Liver (tissue), 8 donors: ENCODE measurements at regions not wholly inside any gene's neighbourhood (a gene's known extent, or its start where the extent isn't known, plus 50 kb on each side); places are given as distances from the start of the nearest gene placed in this dataset.
"Not testable (repeated sequence)": the region's sequence is repeated elsewhere in the genome, so short reads cannot be mapped to it uniquely, and the experiment has no call there.

Experiments
- DNase-seq: peaks from one replicate; pipeline ENCODE4 v3.0.0-alpha.2; 2017; ENCODE audit warnings: low spot score
- H3K27ac ChIP-seq, 2 donors: one replicate each; pipeline ENCODE4 v1.7.0; 2013; ENCODE audit warnings: inconsistent platforms in 2 of 2, low read length in 2 of 2, control low read depth in 1 of 2, low read depth in 1 of 2, mild to moderate bottlenecking in 1 of 2
- H3K27me3 ChIP-seq, 4 donors: one replicate each; pipeline versions ENCODE4 v1.6.1 to v1.7.0; 2013; ENCODE audit warnings: low read length in 3 of 4, inconsistent platforms in 1 of 4, mild to moderate bottlenecking in 1 of 4, moderate library complexity in 1 of 4; ENCODE audit not compliant: control insufficient read depth in 4 of 4, insufficient read depth in 4 of 4
- H3K36me3 ChIP-seq, 4 donors: one replicate each; pipeline versions ENCODE4 v1.6.1 to v1.7.0; 2013; ENCODE audit warnings: low read length in 3 of 4, mild to moderate bottlenecking in 3 of 4, low read depth in 1 of 4, moderate library complexity in 1 of 4; ENCODE audit not compliant: control insufficient read depth in 4 of 4, insufficient read depth in 3 of 4
- H3K4me1 ChIP-seq, 4 donors: one replicate each; pipeline versions ENCODE4 v1.6.1 to v1.7.0; 2013; ENCODE audit warnings: low read length in 3 of 4, mild to moderate bottlenecking in 3 of 4, moderate library complexity in 1 of 4; ENCODE audit not compliant: control insufficient read depth in 4 of 4, insufficient read depth in 4 of 4
- H3K4me3 ChIP-seq, 3 donors: one replicate each; pipeline versions ENCODE4 v1.6.1 to v1.7.0; 2013; ENCODE audit warnings: low read length in 3 of 3, control low read depth in 1 of 3, low read depth in 1 of 3, mild to moderate bottlenecking in 1 of 3
- H3K9ac ChIP-seq, 2 donors: one replicate each; pipeline ENCODE4 v1.7.0; 2013; ENCODE audit warnings: low read length in 2 of 2, mild to moderate bottlenecking in 2 of 2, moderate library complexity in 2 of 2, control low read depth in 1 of 2, low read depth in 1 of 2
- H3K9me3 ChIP-seq, 4 donors: one replicate each; pipeline versions ENCODE4 v1.6.1 to v1.7.0; 2013; ENCODE audit warnings: low read length in 3 of 4; ENCODE audit not compliant: control insufficient read depth in 4 of 4
- ATF3 ChIP-seq: IDR thresholded peaks from 2 replicates; pipeline ENCODE4 v1.6.1; 2016; ENCODE audit warnings: antibody characterized with exemption
- EGR1 ChIP-seq, 2 donors: IDR thresholded peaks; 2 replicates each; pipeline ENCODE4 v1.6.1; 2016 to 2018; ENCODE audit warnings: antibody characterized with exemption in 2 of 2, low read depth in 2 of 2
- FOXA1 ChIP-seq: IDR thresholded peaks from 2 replicates; pipeline ENCODE4 v1.6.1; 2016; ENCODE audit warnings: antibody characterized with exemption
- GABPA ChIP-seq, 2 donors: IDR thresholded peaks in 1 of 2; conservative IDR thresholded peaks in 1 of 2; 2 replicates each; pipeline ENCODE4 v1.6.1; 2016; ENCODE audit warnings: antibody characterized with exemption in 2 of 2, mild to moderate bottlenecking in 1 of 2, moderate library complexity in 1 of 2
- HNF4A ChIP-seq, 2 donors: conservative IDR thresholded peaks; 2 replicates each; pipeline ENCODE4 v1.6.1; 2016; ENCODE audit warnings: antibody characterized with exemption in 2 of 2, mild to moderate bottlenecking in 2 of 2
- HNF4G ChIP-seq: IDR thresholded peaks from 2 replicates; pipeline ENCODE4 v1.6.1; 2016; ENCODE audit warnings: antibody characterized with exemption
- JUND ChIP-seq, 2 donors: IDR thresholded peaks; 2 replicates each; pipeline ENCODE4 v1.6.1; 2016; ENCODE audit warnings: antibody characterized with exemption in 2 of 2
- NR2F2 ChIP-seq: IDR thresholded peaks from 2 replicates; pipeline ENCODE4 v1.6.1; 2016; ENCODE audit warnings: antibody characterized with exemption
- RAD21 ChIP-seq, 2 donors: IDR thresholded peaks; 2 replicates each; pipeline ENCODE4 v1.6.1; 2016; ENCODE audit warnings: antibody characterized with exemption in 2 of 2, mild to moderate bottlenecking in 2 of 2
- RXRA ChIP-seq, 2 donors: IDR thresholded peaks; 2 replicates each; pipeline ENCODE4 v1.6.1; 2017 to 2018; ENCODE audit warnings: antibody characterized with exemption in 2 of 2, mild to moderate bottlenecking in 1 of 2
- SP1 ChIP-seq: IDR thresholded peaks from 2 replicates; pipeline ENCODE4 v1.6.1; 2018; ENCODE audit warnings: antibody characterized with exemption, mild to moderate bottlenecking
- TAF1 ChIP-seq: conservative IDR thresholded peaks from 2 replicates; pipeline ENCODE4 v1.6.1; 2016; ENCODE audit warnings: antibody characterized with exemption, mild to moderate bottlenecking
- YY1 ChIP-seq: IDR thresholded peaks from 2 replicates; pipeline ENCODE4 v1.6.1; 2016; ENCODE audit warnings: antibody characterized with exemption, mild to moderate bottlenecking
- WGBS: extraction: QIAGEN DNeasy Blood & Tissue Kit; methylation state at CpG from one replicate; pipeline ENCODE4 v1.1.7; 2013; 5-methylcytosine and 5-hydroxymethylcytosine counted together
- TF ChIP-seq, protein P1 (sequence below): IDR thresholded peaks from 2 replicates; pipeline ENCODE4 v1.6.1; 2016; ENCODE audit warnings: antibody characterized with exemption
- TF ChIP-seq, protein P2 (sequence below): fragments of 150-350 bp; IDR thresholded peaks from 2 replicates; pipeline ENCODE4 v1.5.1; 2017; ENCODE audit warnings: improper control_type of control experiment, low read depth, low read length; ENCODE audit not compliant: missing input control
- donor health status: healthy.
- donor health status: healthy.
- donor health status: healthy.
- donor health status: healthy.
- donor health status: healthy.

GRCh38 chr21:19537116-19537515 lies 1133.5 kb upstream of the TMPRSS15 start:
- WGBS: 89% methylated on average over 2 of the region's 2 CpGs

DNA sequence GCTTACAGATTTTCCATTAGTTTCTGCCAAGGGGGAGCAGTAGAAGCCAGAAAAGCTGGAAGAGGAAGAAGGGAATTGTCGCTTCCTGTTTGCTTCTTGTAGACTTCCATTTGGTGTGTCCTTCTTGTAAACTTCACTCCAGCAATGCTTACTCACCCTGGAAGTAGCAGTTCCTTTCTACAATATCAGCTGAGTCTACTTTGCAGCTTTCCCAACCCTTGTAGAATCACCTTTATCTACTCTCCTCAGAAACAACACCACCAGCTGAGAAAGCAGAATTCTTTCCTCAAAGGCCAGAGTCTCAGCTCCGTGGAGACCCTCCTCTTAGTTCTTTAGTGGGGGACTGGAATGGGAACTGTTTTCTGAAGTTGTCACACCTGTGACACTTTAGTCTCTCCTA lies 1136.7 kb upstream of the TMPRSS15 start:
- WGBS: 67% methylated on average over 2 of the region's 2 CpGs
- no peak for DNase-seq
- Histone ChIP-seq H3K9me3 (no peaks in the 10 kb centered on the region), H3K9ac (no peak overlapping the region), H3K4me1 (no peaks in the 10 kb centered on the region), H3K27ac (no peak overlapping the region), H3K27me3 (no peaks in the 10 kb centered on the region), H3K4me3 (no peak overlapping the region), H3K36me3 (no peaks in the 10 kb centered on the region)
- no peak for TF ChIP-seq FOXA1
- TF ChIP-seq NR2F2: no peak
- TF ChIP-seq TAF1: no peak

More at GRCh38 chr21:19537116-19537515, 1133.5 kb upstream of the TMPRSS15 start:
- Histone ChIP-seq H3K4me3 (no peak overlapping the region), H3K9me3 (no peaks in the 10 kb centered on the region), H3K9ac (no peak overlapping the region), H3K36me3 (no peaks in the 10 kb centered on the region), H3K27me3 (no peaks in the 10 kb centered on the region), H3K27ac (no peak overlapping the region), H3K4me1 (no peaks in the 10 kb centered on the region)
- DNase-seq: no peak
- TF ChIP-seq, protein P1, sequence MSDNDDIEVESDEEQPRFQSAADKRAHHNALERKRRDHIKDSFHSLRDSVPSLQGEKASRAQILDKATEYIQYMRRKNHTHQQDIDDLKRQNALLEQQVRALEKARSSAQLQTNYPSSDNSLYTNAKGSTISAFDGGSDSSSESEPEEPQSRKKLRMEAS: no peak
- TF ChIP-seq SP1 (no peak), ATF3 (no peak), HNF4A (conservative IDR thresholded peaks at IDR 0.05) (no peak), RAD21 (IDR thresholded peaks at IDR 0.05) (no peak), TAF1 (no peak), NR2F2 (no peak), GABPA (IDR thresholded peaks at IDR 0.05 in 1 of 2, conservative IDR thresholded peaks at IDR 0.05 in 1 of 2) (no peak), HNF4G (no peak), YY1 (no peak), RXRA (IDR thresholded peaks at IDR 0.05) (no peak), EGR1 (IDR thresholded peaks at IDR 0.05; ENCODE audit: low read depth in 2 of 2) (no peak)
- TF ChIP-seq, protein P2, sequence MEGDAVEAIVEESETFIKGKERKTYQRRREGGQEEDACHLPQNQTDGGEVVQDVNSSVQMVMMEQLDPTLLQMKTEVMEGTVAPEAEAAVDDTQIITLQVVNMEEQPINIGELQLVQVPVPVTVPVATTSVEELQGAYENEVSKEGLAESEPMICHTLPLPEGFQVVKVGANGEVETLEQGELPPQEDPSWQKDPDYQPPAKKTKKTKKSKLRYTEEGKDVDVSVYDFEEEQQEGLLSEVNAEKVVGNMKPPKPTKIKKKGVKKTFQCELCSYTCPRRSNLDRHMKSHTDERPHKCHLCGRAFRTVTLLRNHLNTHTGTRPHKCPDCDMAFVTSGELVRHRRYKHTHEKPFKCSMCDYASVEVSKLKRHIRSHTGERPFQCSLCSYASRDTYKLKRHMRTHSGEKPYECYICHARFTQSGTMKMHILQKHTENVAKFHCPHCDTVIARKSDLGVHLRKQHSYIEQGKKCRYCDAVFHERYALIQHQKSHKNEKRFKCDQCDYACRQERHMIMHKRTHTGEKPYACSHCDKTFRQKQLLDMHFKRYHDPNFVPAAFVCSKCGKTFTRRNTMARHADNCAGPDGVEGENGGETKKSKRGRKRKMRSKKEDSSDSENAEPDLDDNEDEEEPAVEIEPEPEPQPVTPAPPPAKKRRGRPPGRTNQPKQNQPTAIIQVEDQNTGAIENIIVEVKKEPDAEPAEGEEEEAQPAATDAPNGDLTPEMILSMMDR: no peak

DNA sequence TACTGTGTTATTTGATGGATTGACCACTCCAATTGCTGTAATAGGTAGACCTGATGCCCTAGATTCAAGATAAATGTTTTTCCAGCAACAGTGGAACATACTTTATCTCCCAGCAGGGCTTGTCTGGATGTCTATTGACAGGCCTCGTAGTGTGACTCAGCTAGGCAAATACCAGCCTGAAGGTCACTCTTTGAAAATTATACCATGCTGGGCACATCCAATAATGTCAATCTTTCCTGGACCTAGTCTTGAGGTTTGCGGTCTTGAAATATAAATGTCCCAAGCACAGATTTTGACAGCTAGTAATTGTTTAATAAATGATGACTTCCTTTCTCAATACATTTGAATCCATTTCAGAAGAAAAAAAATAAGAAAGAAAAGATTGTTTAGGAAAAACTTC lies 1138.0 kb upstream of the TMPRSS15 start:
- no peak for TF ChIP-seq ATF3
- TF ChIP-seq JUND (IDR thresholded peaks at IDR 0.05): no peak
- DNase-seq: no peak
- H3K9ac ChIP-seq: no peak overlapping the region
- 40% methylated on average over 2 of the region's 2 CpGs for WGBS
- no peaks in the 10 kb centered on the region for H3K9me3 ChIP-seq
- no peaks in the 10 kb centered on the region for H3K36me3 ChIP-seq
- no peaks in the 10 kb centered on the region for H3K27me3 ChIP-seq
- H3K27ac ChIP-seq: no peak overlapping the region
- no peak overlapping the region for H3K4me3 ChIP-seq
- H3K4me1 ChIP-seq: no peaks in the 10 kb centered on the region

DNA sequence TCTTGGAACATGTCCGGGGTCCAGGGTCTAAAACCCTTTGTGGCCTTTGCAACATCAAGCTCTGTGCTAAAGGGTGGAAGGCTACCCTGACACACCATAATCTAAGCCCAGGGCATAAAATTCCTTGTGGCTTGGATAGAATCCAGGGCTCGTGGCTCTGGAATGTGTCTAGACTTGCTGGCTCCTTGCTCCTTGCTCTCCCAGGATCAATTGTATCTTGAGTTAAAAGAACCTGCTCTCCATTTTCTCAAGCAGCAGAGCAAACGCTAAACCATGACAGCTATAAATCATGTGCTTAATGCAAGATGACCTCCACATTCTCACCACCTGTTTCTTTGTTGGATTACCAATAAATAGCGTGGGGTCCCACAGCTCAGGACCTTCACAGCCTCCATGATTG lies 1140.9 kb upstream of the TMPRSS15 start:
- H3K27ac ChIP-seq, H3K4me1 ChIP-seq: not testable (repeated sequence)

More for the DNA sequence above, 1140.9 kb upstream of the TMPRSS15 start:
- DNase-seq, H3K36me3 ChIP-seq, H3K27me3 ChIP-seq, H3K4me3 ChIP-seq, H3K9me3 ChIP-seq, H3K9ac ChIP-seq: not testable (repeated sequence)
- WGBS: 65% methylated on average over 4 of the region's 4 CpGs
